ENCODE measurements at regions not wholly inside any gene's neighbourhood (a gene's known extent, or its start where the extent isn't known, plus 50 kb on each side); places are given as distances from the start of the nearest gene placed in this dataset.

- no peak for TF ChIP-seq CTCF (IDR thresholded peaks at IDR 0.05; ENCODE audit: low read depth, low read length)
- TF ChIP-seq EZH2phosphoT487 (IDR thresholded peaks at IDR 0.05; ENCODE audit: low read depth): no peak
Observed at GRCh38 chr2:13260402-13260801, 543.7 kb downstream of the TRIB2 start.

Data from OCI-LY3 (cell line).